ENCODE measurements at regions not wholly inside any gene's neighbourhood (a gene's known extent, or its start where the extent isn't known, plus 50 kb on each side); places are given as distances from the start of the nearest gene placed in this dataset.
"Not testable (repeated sequence)": the region's sequence is repeated elsewhere in the genome, so short reads cannot be mapped to it uniquely, and the experiment has no call there.

DNA sequence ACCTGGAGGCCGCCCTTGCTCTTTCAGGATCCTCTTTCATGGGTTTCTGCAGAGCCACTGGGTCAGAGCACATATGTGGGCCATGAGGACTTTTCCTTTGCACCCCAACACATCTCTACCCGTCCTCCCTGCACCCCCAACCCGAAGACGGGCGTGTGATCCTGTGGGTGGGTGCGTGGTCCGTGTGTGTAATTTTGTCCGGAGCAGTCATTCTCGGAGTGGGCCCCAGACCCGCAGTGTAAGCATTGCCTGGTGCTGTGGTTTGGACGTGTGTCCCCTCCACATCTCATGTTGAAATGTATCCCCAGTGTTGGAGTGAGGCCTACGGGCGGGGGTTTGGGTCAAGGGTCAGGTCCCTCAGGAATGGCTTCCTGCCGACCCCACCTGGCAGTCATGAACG, 203.9 kb upstream of the ZNF469 start:
- H3K4me3 ChIP-seq; H3K27ac ChIP-seq; H3K9me3 ChIP-seq (replicated peaks); H3K36me3 ChIP-seq; H3K27me3 ChIP-seq (replicated peaks); H3K4me1 ChIP-seq (replicated peaks): not testable (repeated sequence)
- peak in 1 of 2 experiments; percentile 31 for DNase-seq (ENCODE audit: low read depth in 1 of 2, low spot score in 2 of 2)

DNA sequence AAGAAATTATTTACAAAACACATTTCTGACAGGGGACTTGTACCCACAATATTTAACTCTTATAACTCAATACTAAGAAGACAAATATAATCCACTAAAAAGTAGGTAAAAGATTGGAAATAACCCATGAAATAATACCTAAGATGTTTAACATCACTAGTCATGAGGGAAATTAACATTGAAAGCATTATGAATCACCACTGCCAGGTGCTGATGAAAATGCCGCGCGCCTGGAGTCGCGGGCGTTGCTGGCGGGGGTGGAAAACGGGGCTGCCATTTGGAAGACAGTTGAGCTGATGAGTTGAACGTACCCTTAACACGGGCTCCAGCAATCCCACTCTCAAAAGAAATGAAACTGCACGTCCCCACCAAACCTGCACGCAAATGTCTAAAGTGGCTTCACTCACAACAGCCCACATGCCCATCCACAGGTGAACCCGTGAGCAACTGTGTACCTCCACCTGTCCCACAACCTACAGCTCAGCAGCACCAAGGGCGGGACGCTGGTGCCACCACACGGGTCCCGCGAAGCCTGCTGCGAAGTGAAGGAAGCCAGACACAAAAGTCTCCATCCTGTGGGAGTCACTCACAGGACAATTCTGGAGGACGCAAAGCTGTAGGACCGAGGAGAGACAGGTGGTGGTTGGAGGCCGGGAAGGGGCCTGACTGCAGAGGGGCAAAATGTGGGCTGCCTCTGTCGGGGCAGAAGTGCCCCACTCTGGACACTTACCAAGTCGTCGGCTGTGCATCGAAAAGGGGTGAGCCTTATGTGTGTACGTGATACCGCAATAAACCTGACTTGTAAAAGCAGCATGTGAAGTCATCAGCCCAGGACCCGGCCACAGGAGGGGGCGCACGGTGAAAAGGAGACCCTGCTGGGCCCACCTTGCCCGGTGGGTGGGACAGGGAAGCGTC, 199.5 kb upstream of the ZNF469 start:
- not testable (repeated sequence) for H3K36me3 ChIP-seq; H3K9me3 ChIP-seq (replicated peaks); H3K4me3 ChIP-seq; H3K27ac ChIP-seq; H3K27me3 ChIP-seq (replicated peaks)
- H3K4me1 ChIP-seq (replicated peaks): peaks cover 14% of the 10 kb centered on the region
- peak in 1 of 2 experiments; percentile 39 for DNase-seq (ENCODE audit: low read depth in 1 of 2, low spot score in 2 of 2)

DNA sequence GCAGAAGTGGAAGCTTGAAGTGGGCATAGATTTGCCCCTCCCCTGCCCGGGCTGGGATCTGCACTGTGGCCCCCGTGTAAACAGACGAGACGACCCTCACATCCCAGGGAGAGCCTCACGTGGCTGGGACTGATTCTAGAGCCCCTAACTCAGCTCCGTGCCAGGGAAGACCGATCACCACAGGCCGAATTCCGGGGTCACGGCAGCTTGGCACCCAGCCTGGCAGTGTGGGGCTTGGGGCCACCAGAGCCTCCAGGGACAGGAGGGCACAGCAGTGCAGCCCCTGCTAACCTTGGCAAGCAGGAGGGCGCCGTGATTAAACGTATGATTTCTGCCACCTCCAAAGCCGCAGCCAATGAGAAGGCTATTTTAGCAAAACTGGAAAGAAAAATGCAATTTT, 198.7 kb upstream of the ZNF469 start:
- H3K27ac ChIP-seq; H3K4me3 ChIP-seq; H3K27me3 ChIP-seq (replicated peaks); H3K36me3 ChIP-seq; H3K9me3 ChIP-seq (replicated peaks): not testable (repeated sequence)
- peak in 1 of 2 experiments; percentile 32 for DNase-seq (ENCODE audit: low read depth in 1 of 2, low spot score in 2 of 2)
- H3K4me1 ChIP-seq (replicated peaks): peaks cover 14% of the 10 kb centered on the region

DNA sequence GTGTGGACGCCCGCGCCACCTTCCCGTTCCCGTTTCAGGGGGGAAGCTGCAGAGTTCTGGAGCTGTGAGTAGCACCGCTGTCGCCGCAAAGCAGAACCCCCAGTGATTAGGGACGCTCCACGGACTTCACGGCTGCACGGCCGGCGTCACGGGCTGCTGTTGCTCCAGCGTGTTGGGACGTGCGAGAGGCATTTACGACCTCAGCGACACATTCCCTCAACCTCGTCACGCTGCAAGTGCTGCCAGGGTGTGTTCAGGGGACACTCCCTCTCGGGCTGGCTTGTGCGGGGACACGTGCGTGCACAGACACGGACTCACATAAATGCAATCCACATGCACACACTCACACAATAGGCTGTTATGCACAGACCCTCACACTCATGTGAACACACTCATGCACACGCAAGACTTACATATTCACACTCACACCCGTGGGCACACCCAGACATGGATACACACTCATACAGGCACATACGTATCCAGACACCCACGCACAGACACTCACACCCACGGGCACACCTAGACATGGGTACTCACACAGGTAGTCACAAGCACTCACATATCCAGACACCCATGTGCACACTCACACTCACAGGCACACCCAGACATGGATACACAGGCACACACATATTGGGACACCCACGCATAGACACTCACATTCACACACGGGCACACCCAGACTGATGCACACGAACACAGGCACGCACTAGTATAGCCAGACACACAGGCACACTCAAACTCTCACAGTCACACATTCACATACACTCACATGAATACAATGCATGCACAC, 198.0 kb upstream of the ZNF469 start:
- peak overlapping the region; percentile 42; the same call in 1 of the 2 replicates for H3K4me3 ChIP-seq
- not testable (repeated sequence) for H3K9me3 ChIP-seq (replicated peaks); H3K27me3 ChIP-seq (replicated peaks); H3K27ac ChIP-seq; H3K36me3 ChIP-seq
- peak in 1 of 2 experiments; percentile 28 for DNase-seq (ENCODE audit: low read depth in 1 of 2, low spot score in 2 of 2)
- peaks cover 14% of the 10 kb centered on the region for H3K4me1 ChIP-seq (replicated peaks)

DNA sequence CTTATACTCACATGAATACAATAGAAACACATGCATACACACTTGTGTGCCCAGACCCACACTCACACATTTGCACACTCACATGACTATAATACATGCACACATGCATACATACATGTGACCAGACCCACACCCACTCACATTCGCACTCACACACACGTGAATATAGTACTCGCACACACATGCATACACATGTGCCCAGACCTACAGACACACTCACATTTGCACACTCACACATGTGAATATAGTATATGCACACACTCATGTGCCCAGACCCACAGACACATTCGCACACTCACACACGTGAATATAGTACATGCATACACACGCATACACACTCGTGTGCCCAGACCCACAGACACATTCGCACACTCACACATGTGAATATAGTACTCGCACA, 197.4 kb upstream of the ZNF469 start:
- not testable (repeated sequence) for H3K36me3 ChIP-seq; H3K27me3 ChIP-seq (replicated peaks); H3K27ac ChIP-seq; DNase-seq (ENCODE audit: low read depth in 1 of 2, low spot score in 2 of 2); H3K9me3 ChIP-seq (replicated peaks)
- H3K4me3 ChIP-seq: peak overlapping the region; percentile 42
- H3K4me1 ChIP-seq (replicated peaks): peaks cover 14% of the 10 kb centered on the region

DNA sequence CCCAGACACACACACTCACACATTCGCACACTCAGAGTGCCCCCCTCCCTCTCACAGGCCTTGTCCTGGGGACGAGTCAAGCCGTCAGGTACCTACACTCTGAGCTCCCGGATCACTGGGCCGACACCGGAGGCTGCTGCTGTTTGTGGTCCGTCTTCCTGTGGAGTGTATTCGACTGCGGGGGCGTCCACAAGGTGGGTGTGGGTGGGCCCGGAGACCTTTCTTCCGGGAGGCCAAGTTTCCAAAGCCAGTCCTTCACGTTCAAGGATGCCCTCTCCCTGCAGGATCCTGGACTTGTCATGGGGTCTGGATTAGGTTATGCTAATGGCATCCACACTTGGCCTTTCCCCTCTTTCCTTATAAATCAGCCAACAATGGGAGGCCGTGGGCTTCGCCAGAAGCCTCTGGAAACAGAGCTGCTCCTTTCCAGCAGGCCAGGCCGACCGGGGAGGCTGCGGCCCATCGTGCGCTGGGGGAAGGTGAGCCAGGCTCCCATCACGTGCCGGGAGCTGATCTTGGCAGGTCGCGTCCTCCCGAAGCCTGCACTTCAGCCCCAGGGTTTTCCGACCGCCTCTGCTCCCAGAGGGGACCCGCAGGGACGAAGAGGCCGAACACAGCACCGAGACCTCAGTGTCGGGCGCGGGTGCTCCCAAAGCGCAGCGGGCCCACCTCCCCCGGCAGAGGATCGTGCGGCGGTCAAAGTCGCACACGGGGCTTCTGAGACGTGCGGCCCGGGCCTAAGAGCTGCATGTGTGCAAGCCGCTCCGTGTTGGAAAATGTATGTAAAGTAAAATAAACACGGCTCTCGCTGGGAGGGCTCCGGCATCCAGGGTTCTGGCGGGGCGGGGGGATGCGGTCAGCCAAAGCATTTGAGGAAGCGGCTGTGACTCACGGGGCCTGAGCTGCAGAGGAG, 196.5 kb upstream of the ZNF469 start:
- Histone ChIP-seq H3K27ac (peak overlapping the region; percentile 93), H3K4me3 (peak overlapping the region; percentile 42), H3K4me1 (replicated peaks) (peaks cover 14% of the 10 kb centered on the region)
- H3K27me3 ChIP-seq (replicated peaks); H3K9me3 ChIP-seq (replicated peaks); H3K36me3 ChIP-seq: not testable (repeated sequence)
- DNase-seq (ENCODE audit: low read depth in 1 of 2, low spot score in 2 of 2): peak; percentile 96

DNA sequence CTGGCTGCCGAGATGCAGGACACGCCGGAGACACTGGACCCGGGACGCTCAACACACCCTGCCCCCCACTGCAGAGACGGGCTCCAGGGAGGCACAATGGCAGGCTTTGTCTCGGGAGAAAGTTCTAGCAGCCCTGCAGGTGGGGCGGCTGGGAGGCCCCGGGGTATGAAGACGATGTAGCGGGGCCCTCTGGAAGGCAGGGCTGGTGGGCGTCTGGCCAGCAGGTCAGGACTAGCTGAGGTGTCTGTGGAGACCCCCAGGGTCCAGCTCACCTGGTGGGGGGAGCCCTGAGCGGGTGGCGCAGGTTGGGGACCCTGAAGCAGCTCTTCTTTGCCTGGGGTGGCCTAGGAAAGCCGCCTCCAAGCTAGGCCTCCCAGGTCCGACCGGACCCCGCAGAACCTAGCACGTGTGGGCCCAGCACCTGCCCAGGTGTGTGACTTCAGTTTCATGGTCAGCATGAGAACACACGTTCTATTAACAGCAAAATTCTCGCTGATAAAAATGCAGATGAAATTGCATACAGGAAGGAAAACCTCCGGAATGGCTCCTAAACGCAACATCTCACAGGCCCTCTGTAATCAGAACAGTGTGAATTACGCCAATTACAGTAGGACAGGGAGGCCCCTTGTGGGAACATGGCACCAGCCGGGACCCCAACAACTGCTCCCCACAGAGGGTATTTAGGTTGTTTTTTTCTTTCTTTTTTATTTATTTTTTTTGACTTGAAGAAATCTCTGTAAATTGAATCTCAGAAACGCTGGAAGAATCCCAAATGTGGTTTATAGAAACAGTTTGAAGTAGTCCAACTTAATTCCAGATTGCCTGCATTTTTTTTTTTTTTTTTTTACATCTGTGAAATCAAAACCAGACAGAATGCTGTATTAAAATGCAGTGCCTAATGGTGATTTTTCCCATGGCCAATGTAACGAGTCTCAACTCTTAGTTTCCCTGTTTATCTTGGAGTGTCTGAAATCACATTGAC, 195.6 kb upstream of the ZNF469 start:
- not testable (repeated sequence) for H3K9me3 ChIP-seq (replicated peaks); H3K36me3 ChIP-seq; H3K4me3 ChIP-seq; H3K27me3 ChIP-seq (replicated peaks)
- DNase-seq (ENCODE audit: low read depth in 1 of 2, low spot score in 2 of 2): peak; percentile 32 to 38
- Histone ChIP-seq H3K4me1 (replicated peaks) (peaks cover 14% of the 10 kb centered on the region), H3K27ac (peak overlapping the region; percentile 60)

DNA sequence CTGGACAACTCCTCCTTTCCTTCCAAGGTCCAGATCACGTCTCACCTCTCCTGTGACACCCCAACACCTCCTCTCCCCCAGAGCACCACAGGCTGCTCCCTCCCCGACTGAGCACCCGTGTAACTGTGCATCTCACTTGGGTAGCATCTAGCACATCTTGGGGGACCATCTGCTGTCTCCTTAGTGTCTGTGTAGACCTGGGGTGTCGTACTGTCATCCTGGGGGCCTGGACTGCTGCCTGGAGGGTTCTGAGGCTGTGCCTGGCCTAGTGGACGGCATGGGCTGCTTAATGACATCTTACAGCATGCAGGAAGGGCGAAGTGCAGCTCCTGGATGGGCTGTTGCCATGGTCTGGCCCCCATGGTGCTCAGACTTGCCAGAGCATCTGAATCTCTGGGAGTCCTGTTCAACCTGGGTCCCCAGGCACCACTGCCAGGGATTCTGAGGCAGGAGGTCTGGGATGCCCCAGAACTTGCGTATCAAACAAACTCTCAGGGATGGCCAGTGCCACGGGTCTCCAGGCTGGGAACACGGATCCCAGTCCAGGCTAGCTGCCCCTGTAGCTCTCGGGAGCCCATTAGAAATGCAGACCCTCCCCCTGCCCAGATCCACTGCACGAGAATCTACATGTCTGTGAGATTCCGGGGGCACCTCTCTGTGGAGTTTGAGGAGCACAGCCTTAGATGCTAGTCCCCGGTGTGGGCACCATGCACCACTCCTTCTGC, 194.4 kb upstream of the ZNF469 start:
- not testable (repeated sequence) for H3K27ac ChIP-seq; H3K4me3 ChIP-seq; H3K9me3 ChIP-seq (replicated peaks); H3K36me3 ChIP-seq; H3K27me3 ChIP-seq (replicated peaks)
- peak in 1 of 2 experiments; percentile 38 for DNase-seq (ENCODE audit: low read depth in 1 of 2, low spot score in 2 of 2)
- peaks cover 14% of the 10 kb centered on the region for H3K4me1 ChIP-seq (replicated peaks)

DNA sequence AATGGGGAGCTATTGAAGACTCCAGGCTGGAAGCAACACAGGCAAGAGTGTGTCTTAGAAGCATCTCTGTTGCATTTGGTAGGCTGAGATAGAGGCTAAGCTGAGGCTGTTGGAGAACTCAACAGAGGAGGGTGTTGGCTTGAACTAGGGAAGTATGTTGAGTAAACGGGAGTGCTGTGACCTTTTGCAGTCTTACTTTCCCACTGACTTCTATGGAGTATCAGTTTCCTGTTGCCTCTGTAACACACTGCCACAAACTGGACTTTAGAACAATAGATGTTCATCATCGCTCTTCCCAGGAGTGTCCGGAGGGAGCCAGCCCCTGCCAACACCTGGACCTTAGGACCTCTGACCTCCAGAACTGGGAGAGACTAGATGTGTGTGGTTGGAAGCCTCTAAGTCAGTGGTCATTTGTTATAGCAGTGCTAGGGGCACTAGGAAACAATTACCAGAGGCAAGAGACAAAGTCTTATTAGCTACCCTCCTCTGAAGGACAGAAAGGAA, 192.1 kb upstream of the ZNF469 start:
- not testable (repeated sequence) for H3K27ac ChIP-seq; H3K4me3 ChIP-seq; H3K36me3 ChIP-seq; H3K9me3 ChIP-seq (replicated peaks); H3K27me3 ChIP-seq (replicated peaks)
- H3K4me1 ChIP-seq (replicated peaks): peaks cover 14% of the 10 kb centered on the region
- DNase-seq (ENCODE audit: low read depth in 1 of 2, low spot score in 2 of 2): peak in 1 of 2 experiments; percentile 8

DNA sequence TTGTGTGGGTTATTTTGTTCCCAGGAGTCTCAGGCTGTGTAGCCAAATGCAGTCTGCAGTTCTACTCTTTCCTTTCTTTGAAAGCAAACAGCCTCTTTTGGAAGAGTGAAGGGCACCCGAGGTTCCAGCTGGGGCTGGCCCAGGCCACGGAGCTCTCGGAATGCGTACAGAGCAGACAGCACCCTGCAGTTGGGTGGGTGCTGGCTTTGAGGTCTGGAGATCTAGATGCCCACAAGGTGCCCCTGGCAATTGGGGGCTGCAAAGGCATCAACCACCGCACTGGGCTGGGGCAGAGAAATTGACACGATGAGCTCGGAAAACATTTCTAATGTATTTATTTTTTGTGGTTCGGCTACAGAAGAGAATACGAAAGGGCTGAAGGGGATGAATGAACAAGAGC, 191.6 kb upstream of the ZNF469 start:
- not testable (repeated sequence) for H3K4me1 ChIP-seq (replicated peaks); H3K27me3 ChIP-seq (replicated peaks); H3K27ac ChIP-seq; H3K36me3 ChIP-seq; H3K4me3 ChIP-seq; H3K9me3 ChIP-seq (replicated peaks)
- peak in 1 of 2 experiments; percentile 21 for DNase-seq (ENCODE audit: low read depth in 1 of 2, low spot score in 2 of 2)

DNA sequence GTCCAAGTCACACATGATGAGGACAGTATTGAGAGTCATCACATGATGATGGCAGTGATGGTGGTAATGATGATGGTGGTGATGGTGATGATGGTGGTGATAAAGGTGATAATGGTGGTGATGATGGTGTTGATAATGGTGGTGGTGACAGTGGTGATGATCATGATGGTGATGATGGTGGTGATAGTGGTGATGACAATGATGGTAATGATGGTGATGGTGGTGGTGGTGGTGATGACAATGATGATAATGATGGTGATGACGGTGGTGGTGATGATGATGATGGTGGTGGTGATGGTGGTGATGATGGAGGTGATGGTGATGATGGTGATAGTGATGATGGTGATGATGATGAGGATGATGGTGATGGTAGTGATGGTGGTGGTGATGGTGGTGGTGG, 190.2 kb upstream of the ZNF469 start:
- DNase-seq (ENCODE audit: low read depth in 1 of 2, low spot score in 2 of 2): no peak
- Histone ChIP-seq H3K36me3 (no peaks in the 10 kb centered on the region), H3K9me3 (replicated peaks) (no peaks in the 10 kb centered on the region), H3K4me1 (replicated peaks) (no peaks in the 10 kb centered on the region), H3K4me3 (no peak overlapping the region), H3K27me3 (replicated peaks) (no peaks in the 10 kb centered on the region), H3K27ac (no peak overlapping the region)

DNA sequence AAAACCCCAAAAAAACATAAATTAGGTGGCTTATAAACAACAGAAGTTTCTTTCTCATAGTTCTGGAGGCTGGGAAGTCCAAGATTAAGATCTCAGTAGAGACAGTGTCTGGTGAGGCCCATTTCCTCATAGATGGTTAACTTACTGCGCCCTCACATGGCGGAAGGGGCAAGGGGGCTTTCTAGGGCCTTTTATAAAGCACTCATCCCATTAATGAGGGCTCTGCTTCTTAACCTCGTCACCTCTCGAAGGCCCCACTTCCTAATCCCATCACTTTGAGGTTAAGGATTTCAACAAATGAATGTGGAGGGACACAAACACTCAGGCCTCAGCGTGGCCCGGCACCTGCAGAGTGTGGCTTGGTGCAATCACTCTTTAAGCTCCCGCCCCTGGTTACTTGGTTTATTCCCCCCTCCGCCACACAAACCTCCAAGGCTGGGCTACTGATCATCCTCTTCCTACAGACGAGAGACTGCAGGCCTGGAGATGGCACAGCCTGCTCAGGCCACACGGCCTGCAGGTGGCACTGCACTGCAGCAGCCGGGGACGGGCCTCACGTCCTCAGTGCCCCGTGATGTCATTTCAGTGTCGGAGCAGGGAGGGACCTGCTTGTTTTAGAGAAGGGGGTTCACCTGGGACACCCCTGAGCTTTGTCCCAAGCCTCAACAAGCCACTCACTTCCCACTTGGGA, 188.9 kb upstream of the ZNF469 start:
- not testable (repeated sequence) for H3K36me3 ChIP-seq; H3K27me3 ChIP-seq (replicated peaks); H3K9me3 ChIP-seq (replicated peaks); H3K4me1 ChIP-seq (replicated peaks); H3K4me3 ChIP-seq; H3K27ac ChIP-seq
- DNase-seq (ENCODE audit: low read depth in 1 of 2, low spot score in 2 of 2): peak; percentile 34 to 53

Measured in SJSA1 (cell line).